K562 (cell line): ENCODE measurements at regions not wholly inside any gene's neighbourhood (a gene's known extent, or its start where the extent isn't known, plus 50 kb on each side); places are given as distances from the start of the nearest gene placed in this dataset.

ENCODE experiments used
- ATAC-seq: fragments of 200-7000 bp; cut with Tn5 transposase; 3 replicates; pipeline ENCODE4 v1.9.1; 2020; ENCODE audit warnings: moderate library complexity
- BruUV-seq: library from RNA; stranded (reverse); fragments of 400-500 nt; replicated peaks from 2 replicates; lab custom pipeline; 2021; lab: Mats Ljungman, UMichigan
- CTCF ChIA-PET: fragments of 300-600 bp; formaldehyde crosslinking; extraction: SDS; loops from one replicate; lab custom pipeline; 2021; ENCODE audit warnings: low intra/inter-chr PET ratio; lab: Yijun Ruan, JAX
- POLR2A ChIA-PET: fragments of 300-600, 350-650 bp; sonication (Branson Sonifier 250); formaldehyde crosslinking; extraction: SDS; loops from one replicate; lab custom pipeline; 2021; ENCODE audit warnings: antibody characterized with exemption, inconsistent platforms; lab: Yijun Ruan, JAX
- DNase-seq, 4 experiments: peaks; one replicate each; pipeline versions ENCODE4 v3.0.0 to v3.0.0-alpha.2; 2011 to 2018; ENCODE audit warnings: low spot score in 3 of 4, mixed read lengths in 3 of 4; ENCODE audit errors: extremely low read depth in 1 of 4
- FAIRE-seq: peaks from 2 replicates; lab custom pipeline; 2011; peaks lifted over from hg19 to GRCh38; lab: Jason Lieb, UNC
- H2AFZ ChIP-seq: 2 replicates; pipeline ENCODE4 v1.6.0; 2011; ENCODE audit warnings: low read depth, low read length, control low read depth, inconsistent platforms
- H3K27ac ChIP-seq: fragments of 200-600 bp; 3 replicates; pipeline ENCODE4 v1.8.0; 2011; ENCODE audit warnings: low read depth, mild to moderate bottlenecking, control low read depth, inconsistent platforms, low read length, moderate library complexity, mixed read lengths; ENCODE audit errors: extremely low read depth
- H3K27me3 ChIP-seq, 2 experiments: fragments of 300-600 bp in 1 of 2; 2 replicates in 1 of 2; 3 replicates in 1 of 2; pipeline versions ENCODE4 v1.6.0 to v1.8.0; 2011; ENCODE audit warnings: inconsistent platforms in 2 of 2, low read length in 2 of 2, mild to moderate bottlenecking in 1 of 2, mixed read lengths in 1 of 2, moderate library complexity in 1 of 2; ENCODE audit not compliant: control insufficient read depth in 2 of 2, insufficient read depth in 2 of 2
- H3K36me3 ChIP-seq: fragments of 300-600 bp; 3 replicates; pipeline ENCODE4 v1.8.0; 2011; ENCODE audit warnings: mild to moderate bottlenecking, low read length, inconsistent platforms; ENCODE audit not compliant: control insufficient read depth, insufficient read depth
- H3K4me1 ChIP-seq, 2 experiments: fragments of 200-600 bp in 1 of 2; replicated peaks in 1 of 2; 2 replicates in 1 of 2; 3 replicates in 1 of 2; pipeline versions ENCODE4 v1.5.1 to v1.8.0; 2011; ENCODE audit warnings: inconsistent platforms in 2 of 2, low read length in 2 of 2, mild to moderate bottlenecking in 1 of 2, mixed read lengths in 1 of 2, moderate library complexity in 1 of 2; ENCODE audit not compliant: control insufficient read depth in 2 of 2, insufficient read depth in 2 of 2
- H3K4me2 ChIP-seq: 2 replicates; pipeline ENCODE4 v1.6.1; 2011; ENCODE audit warnings: low read length, control low read depth, inconsistent platforms, mixed read lengths; ENCODE audit not compliant: insufficient read depth
- H3K4me3 ChIP-seq: fragments of 200-600 bp; sonication (generic), shearing (Covaris generic); 2 replicates; pipeline ENCODE4 v1.5.1; 2016; ENCODE audit warnings: control low read depth, inconsistent platforms
- H3K79me2 ChIP-seq: fragments of 200-600 bp; 3 replicates; pipeline ENCODE4 v1.8.0; 2011; ENCODE audit warnings: low read length, inconsistent platforms; ENCODE audit not compliant: control insufficient read depth, insufficient read depth
- H3K9ac ChIP-seq, 2 experiments: 2 replicates each; pipeline versions ENCODE4 v1.6.0 to v1.6.1; 2011; ENCODE audit warnings: low read depth in 2 of 2, low read length in 2 of 2, control low read depth in 1 of 2, inconsistent platforms in 1 of 2, mild to moderate bottlenecking in 1 of 2, mixed read lengths in 1 of 2; ENCODE audit not compliant: insufficient read depth in 1 of 2
- H3K9me1 ChIP-seq: one replicate; pipeline ENCODE4 v1.6.0; 2011; ENCODE audit warnings: inconsistent platforms, mild to moderate bottlenecking, low read length, moderate library complexity; ENCODE audit not compliant: control insufficient read depth, insufficient read depth
- H3K9me3 ChIP-seq: replicated peaks from 2 replicates; pipeline ENCODE4 v1.5.1; 2011; ENCODE audit warnings: low read depth, low read length, inconsistent platforms; ENCODE audit not compliant: control insufficient read depth, insufficient read depth
- H4K20me1 ChIP-seq: replicated peaks from 2 replicates; pipeline ENCODE4 v1.6.1; 2011; ENCODE audit warnings: low read length, inconsistent platforms, mixed read lengths; ENCODE audit not compliant: control insufficient read depth, insufficient read depth
- CEBPB ChIP-seq: fragments of 450-650 bp; IDR thresholded peaks from 2 replicates; pipeline ENCODE4 v1.6.1; 2016; ENCODE audit warnings: missing genetic modification characterization, missing compliant biosample characterization
- ETS2 ChIP-seq: IDR thresholded peaks from 2 replicates; pipeline ENCODE4 v1.6.1; 2016; ENCODE audit warnings: borderline replicate concordance, missing genetic modification characterization, mild to moderate bottlenecking, moderate library complexity, missing compliant biosample characterization; ENCODE audit not compliant: poor library complexity, severe bottlenecking
- FOXJ2 ChIP-seq: fragments of 200-800 bp; sonication (Bioruptor generic); IDR thresholded peaks from 2 replicates; pipeline ENCODE4 v1.6.1; 2016; ENCODE audit warnings: missing genetic modification characterization, missing compliant biosample characterization
- HLTF ChIP-seq: fragments of 450-650 bp; IDR thresholded peaks from 2 replicates; pipeline ENCODE4 v1.6.1; 2016
- HOMEZ ChIP-seq: fragments of 250-450 bp; sonication (Bioruptor Pico); IDR thresholded peaks from 2 replicates; pipeline ENCODE4 v1.4.0; 2020; ENCODE audit warnings: mild to moderate bottlenecking, moderate library complexity
- JUND ChIP-seq, 2 experiments: IDR thresholded peaks; 2 replicates in 1 of 2; 3 replicates in 1 of 2; pipeline ENCODE4 v1.6.1; 2011; ENCODE audit warnings: borderline replicate concordance in 2 of 2, low read depth in 2 of 2, low read length in 2 of 2, improper control_type of control experiment in 1 of 2, missing biosample characterization in 1 of 2, missing genetic modification characterization in 1 of 2, missing genetic modification reagents in 1 of 2
- KHSRP ChIP-seq: fragments of 450-650 bp; IDR thresholded peaks from 2 replicates; pipeline ENCODE4 v1.6.1; 2017
- MEIS2 ChIP-seq: fragments of 450-650 bp; IDR thresholded peaks from 2 replicates; pipeline ENCODE4 v1.6.1; 2014; ENCODE audit warnings: mild to moderate bottlenecking; ENCODE audit not compliant: partially characterized antibody
- NFIC ChIP-seq: fragments of 450-650 bp; IDR thresholded peaks from 2 replicates; pipeline ENCODE4 v1.6.1; 2017; ENCODE audit warnings: mild to moderate bottlenecking, inconsistent platforms
- NRF1 ChIP-seq, 2 experiments: fragments of 450-650 bp; IDR thresholded peaks in 1 of 2; conservative IDR thresholded peaks in 1 of 2; 2 replicates each; pipeline ENCODE4 v1.6.1; 2014; ENCODE audit warnings: mild to moderate bottlenecking in 2 of 2
- PCBP1 ChIP-seq: fragments of 200-400 bp; formaldehyde crosslinking; IDR thresholded peaks from 2 replicates; pipeline ENCODE4 v1.6.1; 2018; ENCODE audit warnings: mild to moderate bottlenecking, low read depth, low read length; ENCODE audit not compliant: poor library complexity, severe bottlenecking
- PPARD ChIP-seq: fragments of 250-450 bp; sonication (Bioruptor Pico); IDR thresholded peaks from 2 replicates; pipeline ENCODE4 v1.8.0; 2022; ENCODE audit warnings: inconsistent platforms, mild to moderate bottlenecking, moderate library complexity
- RFX5 ChIP-seq: IDR thresholded peaks from 2 replicates; pipeline ENCODE4 v1.6.1; 2011; ENCODE audit warnings: low read depth, mild to moderate bottlenecking, improper control_type of control experiment, low read length
- RHOXF2B ChIP-seq: fragments of 250-450 bp; sonication (Bioruptor Pico); conservative IDR thresholded peaks from 2 replicates; pipeline ENCODE4 v1.5.1; 2021
- SMARCB1 ChIP-seq: IDR thresholded peaks from 2 replicates; pipeline ENCODE4 v1.6.1; 2011; ENCODE audit warnings: improper control_type of control experiment, low read depth; ENCODE audit not compliant: insufficient read length
- ZBTB26 ChIP-seq: fragments of 450-650 bp; formaldehyde crosslinking; IDR thresholded peaks from 2 replicates; pipeline ENCODE4 v1.4.0; 2022; ENCODE audit warnings: missing genetic modification characterization
- ZFPM2 ChIP-seq: fragments of 250-450 bp; sonication (Bioruptor Pico); IDR thresholded peaks from 2 replicates; pipeline ENCODE4 v1.5.1; 2022; ENCODE audit warnings: mild to moderate bottlenecking
- WGBS: fragments of 100-300 bp; shearing (Covaris generic); methylation state at CpG from one replicate; pipeline ENCODE4 v1.1.6; 2016; ENCODE audit warnings: low coverage, mixed read lengths; ENCODE audit not compliant: insufficient coverage; ENCODE audit errors: missing lambda C conversion rate; 5-methylcytosine and 5-hydroxymethylcytosine counted together
- in situ Hi-C: fragments of 300-500 bp; cut with MboI; formaldehyde crosslinking; loops from 4 replicates; pipeline ENCODE4 v1.15.0; 2018; ENCODE audit warnings: inconsistent platforms, mixed read lengths
- intact Hi-C: fragments of 100-400 bp; cut with micrococcal nuclease; formaldehyde crosslinking; loops from 2 replicates; pipeline ENCODE4 v1.14.2; 2022

- BruUV-seq, result no TSS peak
- in situ Hi-C loops, result no loop called here
- WGBS, result 3% methylated on average over 4 of the region's 4 CpGs
Observed at GRCh38 chr13:47415048-47415447, 518.2 kb upstream of the HTR2A start.

GRCh38 chr13:47413526-47413925 is 516.7 kb upstream of the HTR2A start:
- DNase-seq (no peak), ATAC-seq (no peak), FAIRE-seq (no peak)
- intact Hi-C loops (no loop called here), in situ Hi-C loops (no loop called here)
- H4K20me1 ChIP-seq, result no peaks in the 10 kb centered on the region
- no peak overlapping the region for H3K4me3 ChIP-seq
- H3K9ac ChIP-seq, result no peak overlapping the region
- no peaks in the 10 kb centered on the region for H3K27me3 ChIP-seq
- no peaks in the 10 kb centered on the region for H3K4me1 ChIP-seq
- CTCF ChIA-PET, result no interaction called here
- H2AFZ ChIP-seq, result no peak overlapping the region
- BruUV-seq, result no TSS peak
- 0% methylated on average over 1 of the region's 1 CpG for WGBS
- H3K36me3 ChIP-seq, result no peaks in the 10 kb centered on the region
- POLR2A ChIA-PET, result no interaction called here
- no peaks in the 10 kb centered on the region for H3K9me1 ChIP-seq
- H3K9me3 ChIP-seq, result no peaks in the 10 kb centered on the region
- no peak overlapping the region for H3K4me2 ChIP-seq
- no peaks in the 10 kb centered on the region for H3K79me2 ChIP-seq
- no peak overlapping the region for H3K27ac ChIP-seq
- TF ChIP-seq HOMEZ, result no peak
- no peak for TF ChIP-seq ZBTB26
- no peak for TF ChIP-seq FOXJ2 (tag)
- TF ChIP-seq KHSRP, result no peak
- TF ChIP-seq NRF1 (conservative IDR thresholded peaks at IDR 0.05 in 1 of 2, IDR thresholded peaks at IDR 0.05 in 1 of 2), result no peak
- TF ChIP-seq NFIC, result no peak
- no peak for TF ChIP-seq JUND (IDR thresholded peaks at IDR 0.05; ENCODE audit: borderline replicate concordance, low read depth, low read length)
- no peak for TF ChIP-seq JUND (tag; IDR thresholded peaks at IDR 0.05; ENCODE audit: borderline replicate concordance, low read depth, low read length)
- TF ChIP-seq RHOXF2B (CRISPR knock-in tag), result no peak
- TF ChIP-seq ETS2 (tag), result no peak
- no peak for TF ChIP-seq HLTF
- no peak for TF ChIP-seq SMARCB1
- no peak for TF ChIP-seq ZFPM2
- no peak for TF ChIP-seq MEIS2
- TF ChIP-seq CEBPB (tag), result no peak
- TF ChIP-seq PCBP1, result no peak

More at GRCh38 chr13:47415048-47415447, 518.2 kb upstream of the HTR2A start:
- Histone ChIP-seq H3K4me3 (no peak overlapping the region), H3K4me1 (no peaks in the 10 kb centered on the region), H3K79me2 (no peaks in the 10 kb centered on the region), H3K9me1 (no peaks in the 10 kb centered on the region), H3K9ac (no peak overlapping the region), H2AFZ (no peak overlapping the region), H3K36me3 (no peaks in the 10 kb centered on the region), H3K27ac (no peak overlapping the region), H3K27me3 (no peaks in the 10 kb centered on the region), H3K4me2 (no peak overlapping the region), H3K9me3 (no peaks in the 10 kb centered on the region), H4K20me1 (no peaks in the 10 kb centered on the region)
- ATAC-seq (no peak), FAIRE-seq (no peak), DNase-seq (no peak)
- CTCF ChIA-PET, result no interaction called here
- POLR2A ChIA-PET, result no interaction called here
- intact Hi-C loops, result no loop called here
- no peak for TF ChIP-seq RFX5
- no peak for TF ChIP-seq PPARD
